H1 (cell line): ENCODE measurements at regions not wholly inside any gene's neighbourhood (a gene's known extent, or its start where the extent isn't known, plus 50 kb on each side); places are given as distances from the start of the nearest gene placed in this dataset.

ENCODE experiments used
- CBX5 ChIP-seq: fragments of 300-800, 300-1000 bp; sonication (generic); IDR thresholded peaks from 2 replicates; pipeline ENCODE4 v1.7.1; 2016; ENCODE audit warnings: antibody characterized with exemption, low read length, low read depth
- EP300 ChIP-seq, 2 experiments: IDR thresholded peaks; 1 replicate in 1 of 2; 2 replicates in 1 of 2; pipeline ENCODE4 v1.6.1; 2011 to 2012; ENCODE audit warnings: low read depth in 2 of 2, low read length in 2 of 2, mild to moderate bottlenecking in 2 of 2, borderline replicate concordance in 1 of 2, inconsistent platforms in 1 of 2, moderate library complexity in 1 of 2
- EZH2 ChIP-seq: fragments of 200-600 bp; sonication (generic); IDR thresholded peaks from 2 replicates; pipeline ENCODE4 v1.7.1; 2012; ENCODE audit warnings: low read depth, mild to moderate bottlenecking, moderate library complexity, low read length, inconsistent platforms; ENCODE audit not compliant: severe bottlenecking
- POLR2A ChIP-seq, 2 experiments: IDR thresholded peaks; 1 replicate in 1 of 2; 2 replicates in 1 of 2; pipeline ENCODE4 v1.6.1; 2011; ENCODE audit warnings: low read depth in 2 of 2, low read length in 2 of 2, mild to moderate bottlenecking in 2 of 2; ENCODE audit errors: control extremely low read depth in 1 of 2
- RAD21 ChIP-seq, 2 experiments: IDR thresholded peaks in 1 of 2; conservative IDR thresholded peaks in 1 of 2; 2 replicates each; pipeline ENCODE4 v1.6.1; 2011; ENCODE audit warnings: low read depth in 2 of 2, low read length in 2 of 2, improper control_type of control experiment in 1 of 2, inconsistent platforms in 1 of 2, mild to moderate bottlenecking in 1 of 2, moderate library complexity in 1 of 2
- RBBP5 ChIP-seq: IDR thresholded peaks from 2 replicates; pipeline ENCODE4 v1.7.1; 2012; ENCODE audit warnings: low read depth, mild to moderate bottlenecking, inconsistent platforms, low read length, moderate library complexity, borderline replicate concordance
- SRF ChIP-seq: IDR thresholded peaks from 2 replicates; pipeline ENCODE4 v1.6.1; 2011; ENCODE audit warnings: mild to moderate bottlenecking, low read depth, low read length, moderate library complexity
- TAF7 ChIP-seq: optimal IDR thresholded peaks from 2 replicates; pipeline ENCODE3; 2011; ENCODE audit warnings: low read depth, mild to moderate bottlenecking, inconsistent platforms, low read length, moderate library complexity, borderline replicate concordance
- YY1 ChIP-seq: IDR thresholded peaks from 2 replicates; pipeline ENCODE4 v1.6.1; 2011; ENCODE audit warnings: low read depth, mild to moderate bottlenecking, low read length
- TF ChIP-seq, protein P1 (sequence below), 3 experiments: IDR thresholded peaks; 1 replicate in 2 of 3; 2 replicates in 1 of 3; pipeline versions ENCODE4 v1.5.1 to v1.6.1; 2011; ENCODE audit warnings: low read length in 3 of 3, mild to moderate bottlenecking in 3 of 3, inconsistent platforms in 2 of 3, low read depth in 1 of 3, moderate library complexity in 1 of 3; ENCODE audit not compliant: insufficient read depth in 1 of 3; ENCODE audit errors: control extremely low read depth in 1 of 3
- TF ChIP-seq, protein P2 (sequence below): IDR thresholded peaks from 2 replicates; pipeline ENCODE4 v1.6.1; 2011; ENCODE audit warnings: low read depth, mild to moderate bottlenecking, low read length; ENCODE audit not compliant: insufficient read depth

DNA sequence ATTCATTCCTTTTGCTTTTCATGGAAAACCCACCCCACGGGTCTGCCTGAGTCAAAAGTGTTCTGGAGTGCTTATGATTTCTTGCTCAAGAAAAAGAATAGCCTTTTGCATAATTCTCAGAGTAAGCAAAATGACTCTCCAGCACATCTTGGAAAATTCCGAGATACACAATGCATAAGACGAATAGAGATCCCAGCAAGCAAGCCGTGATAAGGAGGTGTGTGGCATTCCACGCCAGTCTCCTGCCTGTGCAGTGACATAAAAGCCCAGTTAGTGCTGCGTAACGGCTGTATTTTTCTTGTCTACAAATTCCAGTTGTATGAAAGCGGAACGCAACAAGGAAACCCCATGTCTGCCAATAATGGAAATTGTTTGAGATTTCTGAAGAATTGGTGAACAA is 237.9 kb upstream of the GATB start:
- TF ChIP-seq CBX5 = no peak
- no peak for TF ChIP-seq YY1
- no peak for TF ChIP-seq RBBP5
- TF ChIP-seq, protein P1, sequence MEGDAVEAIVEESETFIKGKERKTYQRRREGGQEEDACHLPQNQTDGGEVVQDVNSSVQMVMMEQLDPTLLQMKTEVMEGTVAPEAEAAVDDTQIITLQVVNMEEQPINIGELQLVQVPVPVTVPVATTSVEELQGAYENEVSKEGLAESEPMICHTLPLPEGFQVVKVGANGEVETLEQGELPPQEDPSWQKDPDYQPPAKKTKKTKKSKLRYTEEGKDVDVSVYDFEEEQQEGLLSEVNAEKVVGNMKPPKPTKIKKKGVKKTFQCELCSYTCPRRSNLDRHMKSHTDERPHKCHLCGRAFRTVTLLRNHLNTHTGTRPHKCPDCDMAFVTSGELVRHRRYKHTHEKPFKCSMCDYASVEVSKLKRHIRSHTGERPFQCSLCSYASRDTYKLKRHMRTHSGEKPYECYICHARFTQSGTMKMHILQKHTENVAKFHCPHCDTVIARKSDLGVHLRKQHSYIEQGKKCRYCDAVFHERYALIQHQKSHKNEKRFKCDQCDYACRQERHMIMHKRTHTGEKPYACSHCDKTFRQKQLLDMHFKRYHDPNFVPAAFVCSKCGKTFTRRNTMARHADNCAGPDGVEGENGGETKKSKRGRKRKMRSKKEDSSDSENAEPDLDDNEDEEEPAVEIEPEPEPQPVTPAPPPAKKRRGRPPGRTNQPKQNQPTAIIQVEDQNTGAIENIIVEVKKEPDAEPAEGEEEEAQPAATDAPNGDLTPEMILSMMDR (IDR thresholded peaks at IDR 0.05; ENCODE audit: control extremely low read depth in 1 of 3, insufficient read depth in 1 of 3, low read depth in 1 of 3, low read length in 3 of 3) = no peak
- no peak for TF ChIP-seq SRF
- no peak for TF ChIP-seq TAF7
- TF ChIP-seq RAD21 (IDR thresholded peaks at IDR 0.05 in 1 of 2, conservative IDR thresholded peaks at IDR 0.05 in 1 of 2; ENCODE audit: low read depth in 2 of 2, low read length in 2 of 2) = no peak
- TF ChIP-seq EZH2 = no peak
- TF ChIP-seq, protein P2, sequence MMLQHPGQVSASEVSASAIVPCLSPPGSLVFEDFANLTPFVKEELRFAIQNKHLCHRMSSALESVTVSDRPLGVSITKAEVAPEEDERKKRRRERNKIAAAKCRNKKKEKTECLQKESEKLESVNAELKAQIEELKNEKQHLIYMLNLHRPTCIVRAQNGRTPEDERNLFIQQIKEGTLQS = no peak
- no peak for TF ChIP-seq EP300 (IDR thresholded peaks at IDR 0.05; ENCODE audit: borderline replicate concordance in 1 of 2, low read depth in 2 of 2, low read length in 2 of 2)
- TF ChIP-seq POLR2A (IDR thresholded peaks at IDR 0.05; ENCODE audit: control extremely low read depth in 1 of 2, low read depth in 2 of 2, low read length in 2 of 2) = no peak
